ENCODE measurements at regions not wholly inside any gene's neighbourhood (a gene's known extent, or its start where the extent isn't known, plus 50 kb on each side); places are given as distances from the start of the nearest gene placed in this dataset.

DNA sequence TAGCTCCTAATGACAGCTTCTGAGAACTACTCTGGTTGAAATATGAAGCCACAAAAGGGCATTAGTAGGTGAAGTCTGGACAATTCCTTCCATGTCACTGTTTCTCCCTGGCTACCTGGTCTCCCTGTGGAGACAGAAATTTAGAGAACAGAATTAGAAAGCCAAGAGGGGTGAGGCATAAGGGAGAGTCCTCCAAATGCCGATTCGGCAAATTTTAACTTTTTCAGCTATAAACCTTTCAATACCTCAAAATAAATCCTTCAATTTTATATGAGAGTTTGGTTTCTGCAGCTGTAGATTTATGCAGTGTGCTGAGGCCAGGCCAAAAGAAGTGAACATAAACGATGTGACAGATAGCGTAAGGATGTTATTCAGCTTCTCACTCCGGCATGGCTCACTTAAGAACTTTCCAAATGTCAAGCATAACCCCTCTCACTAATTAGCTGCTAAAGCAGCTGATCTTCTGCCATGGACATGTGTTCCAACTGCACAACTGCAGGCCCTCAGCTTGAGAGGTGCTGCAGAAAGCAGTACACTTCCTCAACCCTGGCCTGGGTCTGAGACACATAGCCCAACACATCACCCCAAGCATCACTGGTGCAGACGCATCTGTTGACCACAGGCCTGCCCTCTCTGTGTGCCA lies 247.9 kb upstream of the SOX9 start:
- TF ChIP-seq CTCF (conservative IDR thresholded peaks at IDR 0.05; ENCODE audit: low read depth in 2 of 2) (no peak), POLR2AphosphoS5 (IDR thresholded peaks at IDR 0.05; ENCODE audit: low read depth) (no peak), EZH2phosphoT487 (IDR thresholded peaks at IDR 0.05; ENCODE audit: unreplicated experiment) (no peak), NANOG (IDR thresholded peaks at IDR 0.05; ENCODE audit: borderline replicate concordance) (no peak), EZH2 (IDR thresholded peaks at IDR 0.05; ENCODE audit: low read depth, unreplicated experiment) (no peak), CREB1 (CRISPR knock-in tag; IDR thresholded peaks at IDR 0.05; ENCODE audit: low read depth) (no peak)
- TF ChIP-seq, protein P1, sequence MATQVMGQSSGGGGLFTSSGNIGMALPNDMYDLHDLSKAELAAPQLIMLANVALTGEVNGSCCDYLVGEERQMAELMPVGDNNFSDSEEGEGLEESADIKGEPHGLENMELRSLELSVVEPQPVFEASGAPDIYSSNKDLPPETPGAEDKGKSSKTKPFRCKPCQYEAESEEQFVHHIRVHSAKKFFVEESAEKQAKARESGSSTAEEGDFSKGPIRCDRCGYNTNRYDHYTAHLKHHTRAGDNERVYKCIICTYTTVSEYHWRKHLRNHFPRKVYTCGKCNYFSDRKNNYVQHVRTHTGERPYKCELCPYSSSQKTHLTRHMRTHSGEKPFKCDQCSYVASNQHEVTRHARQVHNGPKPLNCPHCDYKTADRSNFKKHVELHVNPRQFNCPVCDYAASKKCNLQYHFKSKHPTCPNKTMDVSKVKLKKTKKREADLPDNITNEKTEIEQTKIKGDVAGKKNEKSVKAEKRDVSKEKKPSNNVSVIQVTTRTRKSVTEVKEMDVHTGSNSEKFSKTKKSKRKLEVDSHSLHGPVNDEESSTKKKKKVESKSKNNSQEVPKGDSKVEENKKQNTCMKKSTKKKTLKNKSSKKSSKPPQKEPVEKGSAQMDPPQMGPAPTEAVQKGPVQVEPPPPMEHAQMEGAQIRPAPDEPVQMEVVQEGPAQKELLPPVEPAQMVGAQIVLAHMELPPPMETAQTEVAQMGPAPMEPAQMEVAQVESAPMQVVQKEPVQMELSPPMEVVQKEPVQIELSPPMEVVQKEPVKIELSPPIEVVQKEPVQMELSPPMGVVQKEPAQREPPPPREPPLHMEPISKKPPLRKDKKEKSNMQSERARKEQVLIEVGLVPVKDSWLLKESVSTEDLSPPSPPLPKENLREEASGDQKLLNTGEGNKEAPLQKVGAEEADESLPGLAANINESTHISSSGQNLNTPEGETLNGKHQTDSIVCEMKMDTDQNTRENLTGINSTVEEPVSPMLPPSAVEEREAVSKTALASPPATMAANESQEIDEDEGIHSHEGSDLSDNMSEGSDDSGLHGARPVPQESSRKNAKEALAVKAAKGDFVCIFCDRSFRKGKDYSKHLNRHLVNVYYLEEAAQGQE (IDR thresholded peaks at IDR 0.05; ENCODE audit: unreplicated experiment): no peak

All from GM23338 (cell line).